Small intestine (tissue), 7 donors: ENCODE measurements at regions not wholly inside any gene's neighbourhood (a gene's known extent, or its start where the extent isn't known, plus 50 kb on each side); places are given as distances from the start of the nearest gene placed in this dataset.

Source experiments
- DNase-seq, 2 donors: peaks; one replicate each; pipeline versions ENCODE4 v3.0.0 to v3.0.0-alpha.2; 2013
- FAIRE-seq: peaks from 2 replicates; lab custom pipeline; 2012; peaks lifted over from hg19 to GRCh38; lab: Jason Lieb, UNC
- H3K27ac ChIP-seq, 3 donors: one replicate each; pipeline ENCODE4 v1.5.1; 2013; ENCODE audit warnings: low read length in 2 of 3, mild to moderate bottlenecking in 2 of 3, control low read depth in 1 of 3, inconsistent platforms in 1 of 3, low read depth in 1 of 3, moderate library complexity in 1 of 3
- H3K27me3 ChIP-seq, 3 donors: one replicate each; pipeline ENCODE4 v1.6.1; 2013; ENCODE audit warnings: low read length in 3 of 3, inconsistent platforms in 1 of 3; ENCODE audit not compliant: control insufficient read depth in 3 of 3, insufficient read depth in 3 of 3
- H3K36me3 ChIP-seq, 3 donors: one replicate each; pipeline ENCODE4 v1.6.1; 2013; ENCODE audit warnings: low read length in 3 of 3, inconsistent platforms in 1 of 3, low read depth in 1 of 3, mild to moderate bottlenecking in 1 of 3, moderate library complexity in 1 of 3; ENCODE audit not compliant: control insufficient read depth in 3 of 3, insufficient read depth in 2 of 3
- H3K4me1 ChIP-seq, 3 donors: one replicate each; pipeline ENCODE4 v1.6.1; 2013; ENCODE audit warnings: low read length in 2 of 3, inconsistent platforms in 1 of 3, low read depth in 1 of 3, mild to moderate bottlenecking in 1 of 3, moderate library complexity in 1 of 3; ENCODE audit not compliant: control insufficient read depth in 3 of 3, insufficient read depth in 2 of 3
- H3K4me3 ChIP-seq, 3 donors: one replicate each; pipeline ENCODE4 v1.5.1; 2013; ENCODE audit warnings: low read length in 3 of 3, control low read depth in 1 of 3, inconsistent platforms in 1 of 3, low read depth in 1 of 3, mild to moderate bottlenecking in 1 of 3, moderate library complexity in 1 of 3
- H3K9me3 ChIP-seq, 2 donors: one replicate each; pipeline ENCODE4 v1.6.1; 2013; ENCODE audit warnings: low read depth in 1 of 2, low read length in 1 of 2; ENCODE audit not compliant: control insufficient read depth in 2 of 2, insufficient read depth in 1 of 2
- WGBS, 3 donors: extraction: QIAGEN DNeasy Blood & Tissue Kit; methylation state at CpG; one replicate each; pipeline ENCODE4 v1.1.7; 2013; 5-methylcytosine and 5-hydroxymethylcytosine counted together
- donor health status: healthy with polysubstance abuse.
- donor health status: control.
- donor health status: control.
- donor health status: Bipolar disorder and iron deficiency.
- donor health status: healthy.

DNA sequence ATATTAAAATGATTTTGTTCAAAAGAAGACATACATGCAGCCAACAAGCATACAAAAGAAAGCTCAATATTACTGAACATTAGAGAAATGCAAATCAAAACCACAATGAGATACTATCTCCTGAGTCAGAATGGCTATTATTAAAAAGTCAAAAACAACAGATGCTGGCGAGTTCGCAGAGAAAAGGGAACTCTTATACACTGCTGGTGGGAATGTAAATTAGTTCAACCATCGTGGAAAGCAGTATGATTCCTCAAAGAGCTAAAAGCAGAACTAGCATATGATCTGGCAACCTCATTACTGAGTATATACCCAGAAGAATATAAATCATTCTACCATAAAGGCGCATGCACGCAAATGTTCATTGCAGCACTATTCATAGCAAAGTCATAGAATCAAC is 126.0 kb upstream of the HMCN1 start:
- Histone ChIP-seq H3K9me3 (no peaks in the 10 kb centered on the region), H3K27me3 (no peaks in the 10 kb centered on the region), H3K4me1 (no peaks in the 10 kb centered on the region), H3K36me3 (no peaks in the 10 kb centered on the region), H3K4me3 (no peak overlapping the region), H3K27ac (no peak overlapping the region)
- DNase-seq (no peak), FAIRE-seq (no peak)
- WGBS, 3 donors: 79 to 92% (median 90%) methylated on average over 5 of the region's 5 CpGs

DNA sequence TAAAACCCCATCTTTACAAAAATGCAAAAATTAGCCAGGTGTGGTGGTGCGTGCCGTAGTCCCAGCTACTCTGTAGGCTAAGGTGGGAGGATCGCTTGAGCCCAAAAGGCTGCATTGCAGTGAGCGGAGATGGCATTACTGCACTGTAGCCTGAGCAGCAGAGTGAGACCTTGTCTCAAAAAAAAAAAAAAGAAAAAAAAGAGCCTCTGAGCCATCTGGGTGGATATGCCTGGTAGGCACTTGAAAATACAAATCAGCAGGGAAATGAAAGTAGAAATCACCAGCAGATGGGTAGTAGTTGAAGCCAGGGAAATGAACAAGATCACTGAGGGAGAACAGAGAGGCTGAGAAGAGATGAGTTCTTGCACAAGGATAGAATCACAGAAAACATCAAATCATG is 131.0 kb upstream of the HMCN1 start:
- Histone ChIP-seq H3K9me3 (no peaks in the 10 kb centered on the region), H3K27ac (no peak overlapping the region), H3K27me3 (no peaks in the 10 kb centered on the region), H3K36me3 (no peaks in the 10 kb centered on the region), H3K4me3 (no peak overlapping the region), H3K4me1 (no peaks in the 10 kb centered on the region)
- FAIRE-seq (no peak), DNase-seq (no peak)
- WGBS, 3 donors: 93 to 98% (median 95%) methylated on average over 4 of the region's 4 CpGs

DNA sequence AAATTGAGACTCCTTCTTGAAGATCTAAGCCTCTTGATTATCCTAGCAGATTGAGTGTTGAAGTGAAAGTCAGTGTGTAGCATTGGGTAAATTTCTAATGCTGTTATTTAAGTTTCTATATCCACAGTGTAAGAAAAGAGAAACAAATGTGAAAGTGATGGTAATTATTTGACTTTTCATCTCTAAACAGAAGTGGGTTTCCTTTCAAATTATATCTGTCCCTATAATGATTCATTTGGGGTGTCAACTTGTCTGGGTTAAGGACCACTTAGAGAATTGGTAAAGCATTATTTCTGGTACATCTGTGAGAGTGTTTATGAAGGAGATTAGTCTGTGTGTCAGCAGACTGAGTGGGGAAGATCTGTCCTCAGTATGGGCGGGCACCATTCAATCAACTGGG is 133.0 kb upstream of the HMCN1 start:
- no peak overlapping the region for H3K27ac ChIP-seq
- H3K4me1 ChIP-seq: no peaks in the 10 kb centered on the region
- 80 to 100% (median 90%) methylated on average over 1 of the region's 1 CpG for WGBS, 3 donors
- H3K9me3 ChIP-seq: no peaks in the 10 kb centered on the region
- DNase-seq (no peak), FAIRE-seq (no peak)
- no peaks in the 10 kb centered on the region for H3K27me3 ChIP-seq
- no peak overlapping the region for H3K4me3 ChIP-seq
- no peaks in the 10 kb centered on the region for H3K36me3 ChIP-seq

DNA sequence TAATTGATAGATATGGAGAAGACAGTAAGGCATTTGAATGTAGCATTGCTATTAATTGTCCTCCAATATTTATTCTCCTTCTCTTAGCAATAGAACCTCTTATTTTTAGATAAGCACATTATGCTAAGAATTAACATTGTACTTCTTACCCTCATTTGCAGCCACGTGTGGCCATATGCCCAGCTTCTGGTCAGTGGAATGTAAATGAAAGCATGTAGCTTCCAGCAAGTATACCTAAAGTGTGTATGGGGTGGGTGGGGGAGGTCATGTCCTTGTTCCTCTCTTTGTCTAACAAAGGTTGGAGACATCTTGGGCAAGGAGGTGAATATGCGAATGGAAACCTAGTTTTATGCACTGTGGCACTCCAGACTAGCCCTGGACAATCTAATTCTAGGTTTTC is 133.6 kb upstream of the HMCN1 start:
- WGBS, 3 donors: 58 to 87% (median 75%) methylated on average over 2 of the region's 2 CpGs
- DNase-seq (no peak), FAIRE-seq (no peak)
- Histone ChIP-seq H3K27me3 (no peaks in the 10 kb centered on the region), H3K9me3 (no peaks in the 10 kb centered on the region), H3K36me3 (no peaks in the 10 kb centered on the region), H3K27ac (no peak overlapping the region), H3K4me3 (no peak overlapping the region), H3K4me1 (no peaks in the 10 kb centered on the region)

DNA sequence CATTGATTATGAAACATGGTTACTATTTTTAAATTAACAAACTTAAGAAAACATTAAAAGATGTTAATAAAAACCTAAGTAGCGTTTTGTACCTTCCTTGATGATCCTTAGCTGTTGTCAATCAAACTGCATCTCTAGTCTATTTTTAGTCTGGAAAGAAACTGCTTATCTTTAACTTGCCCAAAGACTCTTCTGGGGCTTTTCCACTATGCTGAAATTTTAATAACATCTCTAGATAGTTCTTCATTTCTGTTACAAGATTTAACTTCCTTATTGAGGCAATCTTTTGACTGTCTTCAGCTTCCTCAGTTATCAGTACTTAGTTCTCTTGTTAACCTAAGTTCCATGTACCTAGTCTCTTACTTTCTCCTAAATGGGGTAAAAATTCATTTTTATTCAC is 135.9 kb upstream of the HMCN1 start:
- H3K9me3 ChIP-seq: no peaks in the 10 kb centered on the region
- no peak overlapping the region for H3K4me3 ChIP-seq
- no peak for FAIRE-seq
- peaks cover 0 to 15% (median 5%) of the 10 kb centered on the region in 3 donors for H3K4me1 ChIP-seq
- H3K27ac ChIP-seq: no peak overlapping the region
- H3K27me3 ChIP-seq: no peaks in the 10 kb centered on the region
- no peak for DNase-seq
- 71 to 98% (median 81%) methylated on average over 1 of the region's 1 CpG for WGBS, 3 donors
- no peaks in the 10 kb centered on the region for H3K36me3 ChIP-seq

DNA sequence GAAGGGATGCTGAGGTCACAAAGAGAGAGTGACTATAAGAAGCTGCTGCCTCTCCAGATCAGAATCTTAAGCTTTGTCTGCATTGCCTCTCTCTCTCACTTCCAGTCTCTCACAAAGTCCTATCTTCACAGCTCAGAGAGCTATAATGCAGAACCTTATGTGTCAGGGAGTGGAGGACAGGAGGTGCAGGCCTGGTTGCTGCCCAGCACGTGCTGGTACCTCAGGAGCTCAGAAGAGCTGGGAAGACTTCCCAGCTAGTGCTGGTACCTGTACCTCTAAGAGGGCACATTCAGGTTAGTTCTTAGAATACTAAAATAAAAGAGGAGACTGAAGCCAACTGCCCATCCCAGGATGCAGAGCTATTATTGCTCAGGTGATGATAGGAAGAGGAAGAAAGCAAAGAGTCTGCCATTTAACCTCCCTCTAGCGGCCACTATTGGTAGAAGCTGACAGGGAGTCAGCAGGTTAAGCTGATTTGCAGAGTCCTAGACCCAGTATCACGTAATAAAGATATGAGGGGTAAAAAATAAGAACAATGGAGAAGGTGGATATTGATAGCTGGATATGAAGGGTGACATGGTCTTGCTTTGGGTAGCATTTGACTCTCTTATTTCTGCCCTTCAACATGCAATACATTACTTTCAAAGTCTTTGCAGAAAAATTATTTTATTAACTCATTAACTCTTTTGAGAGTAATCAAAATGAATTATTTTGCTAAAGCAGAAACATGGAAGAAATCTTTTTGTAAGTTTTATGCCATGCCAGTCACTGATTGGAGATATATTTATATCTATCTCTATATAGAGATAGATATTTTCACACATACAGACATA is 138.1 kb upstream of the HMCN1 start:
- peak overlapping the region in 1 of 3 donors; percentile 8 for H3K27ac ChIP-seq
- no peaks in the 10 kb centered on the region for H3K27me3 ChIP-seq
- H3K36me3 ChIP-seq: no peaks in the 10 kb centered on the region
- DNase-seq (peak; percentile 70 to 75), FAIRE-seq (no peak)
- H3K9me3 ChIP-seq: no peaks in the 10 kb centered on the region
- WGBS, 3 donors: 44 to 65% (median 58%) methylated on average over 3 of the region's 3 CpGs
- H3K4me1 ChIP-seq: peaks cover 0 to 15% (median 5%) of the 10 kb centered on the region in 3 donors
- H3K4me3 ChIP-seq: no peak overlapping the region

DNA sequence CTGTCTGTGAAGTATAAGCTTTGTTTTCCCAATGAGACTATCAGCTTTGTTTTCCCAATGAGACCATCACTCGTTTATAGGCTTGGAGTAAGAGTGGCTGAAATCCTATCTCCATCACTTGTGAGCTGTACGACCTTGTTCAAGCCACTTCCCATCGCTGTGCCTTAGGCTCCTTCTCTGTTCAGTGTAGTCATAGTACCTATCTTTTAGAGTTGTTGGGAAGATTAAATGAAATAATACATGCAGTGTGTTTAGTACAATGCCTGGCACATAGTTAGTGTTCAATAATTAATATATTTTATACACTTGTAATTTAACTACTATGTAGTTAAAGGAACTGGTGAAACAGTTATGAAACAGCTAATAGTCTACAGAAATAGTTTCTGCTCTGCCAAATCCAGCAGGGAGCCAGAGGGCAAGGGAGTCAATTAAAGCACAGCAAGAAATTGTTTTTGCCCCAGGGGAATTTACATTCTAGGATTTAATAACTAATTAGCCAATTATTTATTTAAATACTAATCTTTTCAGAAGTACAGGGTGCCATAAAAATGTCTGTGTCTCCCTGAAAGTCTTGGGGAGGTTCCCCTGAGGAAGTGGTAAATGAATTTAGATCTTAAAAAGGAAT is 139.3 kb upstream of the HMCN1 start:
- H3K4me1 ChIP-seq: peaks cover 0 to 15% (median 5%) of the 10 kb centered on the region in 3 donors
- no peak for FAIRE-seq
- WGBS, 3 donors: 77 to 81% (median 78%) methylated on average over 3 of the region's 3 CpGs
- no peaks in the 10 kb centered on the region for H3K9me3 ChIP-seq
- H3K27me3 ChIP-seq: no peaks in the 10 kb centered on the region
- H3K36me3 ChIP-seq: no peaks in the 10 kb centered on the region
- peak overlapping the region in 1 of 3 donors; percentile 77 for H3K27ac ChIP-seq
- no peak overlapping the region for H3K4me3 ChIP-seq
- no peak for DNase-seq

DNA sequence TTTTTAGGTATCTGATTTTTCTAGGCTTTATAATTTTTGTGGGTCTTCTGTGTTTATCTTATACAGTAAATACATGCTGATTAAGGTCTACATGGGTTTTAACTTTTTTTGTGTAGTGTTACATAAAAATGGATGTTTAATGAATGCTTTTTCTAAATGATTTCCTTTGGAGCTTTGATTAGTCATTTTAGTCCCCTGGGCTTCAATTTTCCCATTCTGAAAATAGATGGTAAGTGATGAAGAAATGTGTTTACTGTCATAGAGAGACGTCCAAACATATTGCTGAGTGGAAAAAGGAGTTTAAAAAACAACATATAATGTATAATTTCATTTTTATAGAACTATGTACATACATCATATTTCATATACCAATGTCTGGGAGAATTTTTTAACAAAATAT is 140.9 kb upstream of the HMCN1 start:
- FAIRE-seq (no peak), DNase-seq (no peak)
- Histone ChIP-seq H3K27me3 (no peaks in the 10 kb centered on the region), H3K36me3 (no peaks in the 10 kb centered on the region), H3K9me3 (no peaks in the 10 kb centered on the region), H3K27ac (no peak overlapping the region), H3K4me3 (no peak overlapping the region), H3K4me1 (peaks cover 0 to 15% (median 5%) of the 10 kb centered on the region in 3 donors)
- 38 to 74% (median 68%) methylated on average over 1 of the region's 1 CpG for WGBS, 3 donors
